ENCODE measurements at regions not wholly inside any gene's neighbourhood (a gene's known extent, or its start where the extent isn't known, plus 50 kb on each side); places are given as distances from the start of the nearest gene placed in this dataset.

- TF ChIP-seq CTCF (IDR thresholded peaks at IDR 0.05; ENCODE audit: low read depth, low read length, missing input control) (no peak), ATF3 (IDR thresholded peaks at IDR 0.05) (no peak), YY1 (IDR thresholded peaks at IDR 0.05) (no peak), RAD21 (IDR thresholded peaks at IDR 0.05) (no peak), RXRA (IDR thresholded peaks at IDR 0.05) (no peak), ZBTB33 (IDR thresholded peaks at IDR 0.05) (no peak), JUND (IDR thresholded peaks at IDR 0.05) (no peak), MAX (IDR thresholded peaks at IDR 0.05) (no peak), GABPA (IDR thresholded peaks at IDR 0.05 in 1 of 2, conservative IDR thresholded peaks at IDR 0.05 in 1 of 2) (no peak), HNF4A (conservative IDR thresholded peaks at IDR 0.05) (no peak), TAF1 (conservative IDR thresholded peaks at IDR 0.05) (no peak), FOXA1 (IDR thresholded peaks at IDR 0.05) (no peak), SP1 (IDR thresholded peaks at IDR 0.05) (no peak)
Measured at GRCh38 chr1:80755944-80756343, 1044.8 kb upstream of the ADGRL2 start.

Data from liver (tissue), 3 donors.